ENCODE measurements at regions not wholly inside any gene's neighbourhood (a gene's known extent, or its start where the extent isn't known, plus 50 kb on each side); places are given as distances from the start of the nearest gene placed in this dataset.

GRCh38 chr20:48457193-48458002 is 370.4 kb downstream of the PREX1 start:
- TF ChIP-seq POLR2A (IDR thresholded peaks at IDR 0.05; ENCODE audit: low read depth, low read length) (no peak), TAF1 (IDR thresholded peaks at IDR 0.05; ENCODE audit: low read depth, low read length) (no peak), PAX5 (IDR thresholded peaks at IDR 0.05; ENCODE audit: insufficient read depth, low read length, severe bottlenecking) (no peak), POLR2AphosphoS5 (IDR thresholded peaks at IDR 0.05; ENCODE audit: low read depth, low read length) (no peak)
